ENCODE measurements at regions not wholly inside any gene's neighbourhood (a gene's known extent, or its start where the extent isn't known, plus 50 kb on each side); places are given as distances from the start of the nearest gene placed in this dataset.

DNA sequence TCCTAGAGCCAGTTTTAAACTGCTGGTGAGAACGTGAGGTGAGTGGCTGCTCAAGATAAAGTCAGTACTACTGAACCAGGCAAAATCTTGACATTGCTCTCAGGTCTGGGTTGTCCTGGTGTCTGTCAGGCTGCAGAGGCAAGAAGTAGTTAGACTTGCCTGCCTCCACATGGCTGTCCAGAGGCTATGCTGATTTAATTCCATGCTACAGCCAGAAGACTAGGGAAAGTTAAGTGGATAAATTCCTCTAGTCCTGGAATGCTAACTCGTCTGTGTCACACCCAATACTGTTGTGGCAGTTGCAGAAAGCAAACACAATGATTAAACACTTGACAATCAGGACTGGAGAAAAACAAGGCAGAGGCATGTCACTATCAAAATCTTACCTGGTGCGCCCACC is 118.9 kb downstream of the ACER2 start:
- Histone ChIP-seq H3K36me3 (ENCODE audit: insufficient read depth, low read length) (no peaks in the 10 kb centered on the region), H3K4me1 (ENCODE audit: insufficient read depth, low read length, poor library complexity, severe bottlenecking) (no peaks in the 10 kb centered on the region), H3K4me3 (ENCODE audit: low read depth, low read length, poor library complexity, severe bottlenecking) (no peak overlapping the region), H3K79me2 (ENCODE audit: insufficient read depth, low read depth, low read length) (no peaks in the 10 kb centered on the region), H3K9me3 (ENCODE audit: low read length) (no peaks in the 10 kb centered on the region), H4K20me1 (ENCODE audit: insufficient read depth, low read length) (no peaks in the 10 kb centered on the region), H3K27ac (ENCODE audit: low read depth, low read length, poor library complexity, severe bottlenecking) (no peak overlapping the region), H3K4me2 (ENCODE audit: low read length) (no peak overlapping the region), H3K9me2 (ENCODE audit: insufficient read depth, low read length) (no peaks in the 10 kb centered on the region), H2AFZ (ENCODE audit: low read length) (no peak overlapping the region)
- DNase-seq (ENCODE audit: low spot score) = no peak
- no peak for TF ChIP-seq EZH2phosphoT487 (IDR thresholded peaks at IDR 0.05; ENCODE audit: borderline replicate concordance, low read depth, low read length)
- TF ChIP-seq, protein P1, sequence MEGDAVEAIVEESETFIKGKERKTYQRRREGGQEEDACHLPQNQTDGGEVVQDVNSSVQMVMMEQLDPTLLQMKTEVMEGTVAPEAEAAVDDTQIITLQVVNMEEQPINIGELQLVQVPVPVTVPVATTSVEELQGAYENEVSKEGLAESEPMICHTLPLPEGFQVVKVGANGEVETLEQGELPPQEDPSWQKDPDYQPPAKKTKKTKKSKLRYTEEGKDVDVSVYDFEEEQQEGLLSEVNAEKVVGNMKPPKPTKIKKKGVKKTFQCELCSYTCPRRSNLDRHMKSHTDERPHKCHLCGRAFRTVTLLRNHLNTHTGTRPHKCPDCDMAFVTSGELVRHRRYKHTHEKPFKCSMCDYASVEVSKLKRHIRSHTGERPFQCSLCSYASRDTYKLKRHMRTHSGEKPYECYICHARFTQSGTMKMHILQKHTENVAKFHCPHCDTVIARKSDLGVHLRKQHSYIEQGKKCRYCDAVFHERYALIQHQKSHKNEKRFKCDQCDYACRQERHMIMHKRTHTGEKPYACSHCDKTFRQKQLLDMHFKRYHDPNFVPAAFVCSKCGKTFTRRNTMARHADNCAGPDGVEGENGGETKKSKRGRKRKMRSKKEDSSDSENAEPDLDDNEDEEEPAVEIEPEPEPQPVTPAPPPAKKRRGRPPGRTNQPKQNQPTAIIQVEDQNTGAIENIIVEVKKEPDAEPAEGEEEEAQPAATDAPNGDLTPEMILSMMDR (conservative IDR thresholded peaks at IDR 0.05; ENCODE audit: low read length) = no peak
- intact Hi-C loops (cut with micrococcal nuclease; ENCODE audit: unreplicated experiment) = no loop called here
- no TSS peak for BruUV-seq (replicated peaks)
- POLR2A ChIA-PET = no interaction called here
- CTCF ChIA-PET (ENCODE audit: unreplicated experiment) = no interaction called here

DNA sequence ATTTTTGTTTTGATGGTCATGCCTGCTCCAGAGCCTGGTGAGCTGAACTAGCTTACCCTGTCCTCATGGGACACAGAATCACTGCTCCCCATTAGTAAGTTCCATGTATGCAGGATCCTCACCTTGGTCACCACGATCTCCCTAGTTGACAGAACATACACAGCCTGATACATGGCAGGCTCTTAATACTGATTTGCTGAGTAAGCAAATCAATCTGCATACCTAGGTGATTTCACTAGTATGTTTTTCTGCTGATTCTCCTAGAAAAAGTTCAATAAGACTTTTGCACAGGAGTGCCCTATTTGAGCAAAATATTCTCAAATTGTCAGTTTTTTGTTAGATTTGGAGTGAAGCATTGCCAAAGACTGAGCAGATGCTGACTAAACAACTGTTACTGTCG is 113.7 kb downstream of the ACER2 start:
- Histone ChIP-seq H4K20me1 (ENCODE audit: insufficient read depth, low read length) (no peaks in the 10 kb centered on the region), H3K4me3 (ENCODE audit: low read depth, low read length, poor library complexity, severe bottlenecking) (no peak overlapping the region), H3K9me3 (ENCODE audit: low read length) (no peaks in the 10 kb centered on the region), H3K9me2 (ENCODE audit: insufficient read depth, low read length) (no peaks in the 10 kb centered on the region), H2AFZ (ENCODE audit: low read length) (no peak overlapping the region), H3K79me2 (ENCODE audit: insufficient read depth, low read depth, low read length) (no peaks in the 10 kb centered on the region), H3K27ac (ENCODE audit: low read depth, low read length, poor library complexity, severe bottlenecking) (no peak overlapping the region), H3K36me3 (ENCODE audit: insufficient read depth, low read length) (no peaks in the 10 kb centered on the region), H3K4me2 (ENCODE audit: low read length) (no peak overlapping the region), H3K4me1 (ENCODE audit: insufficient read depth, low read length, poor library complexity, severe bottlenecking) (no peaks in the 10 kb centered on the region)
- ChIA-PET CTCF (ENCODE audit: unreplicated experiment) (no interaction called here), POLR2A (no interaction called here)
- TF ChIP-seq, protein P1 (conservative IDR thresholded peaks at IDR 0.05; ENCODE audit: low read length) = no peak
- TF ChIP-seq EZH2phosphoT487 (IDR thresholded peaks at IDR 0.05; ENCODE audit: borderline replicate concordance, low read depth, low read length) = no peak
- no peak for DNase-seq (ENCODE audit: low spot score)
- no TSS peak for BruUV-seq (replicated peaks)
- intact Hi-C loops (cut with micrococcal nuclease; ENCODE audit: unreplicated experiment) = no loop called here

DNA sequence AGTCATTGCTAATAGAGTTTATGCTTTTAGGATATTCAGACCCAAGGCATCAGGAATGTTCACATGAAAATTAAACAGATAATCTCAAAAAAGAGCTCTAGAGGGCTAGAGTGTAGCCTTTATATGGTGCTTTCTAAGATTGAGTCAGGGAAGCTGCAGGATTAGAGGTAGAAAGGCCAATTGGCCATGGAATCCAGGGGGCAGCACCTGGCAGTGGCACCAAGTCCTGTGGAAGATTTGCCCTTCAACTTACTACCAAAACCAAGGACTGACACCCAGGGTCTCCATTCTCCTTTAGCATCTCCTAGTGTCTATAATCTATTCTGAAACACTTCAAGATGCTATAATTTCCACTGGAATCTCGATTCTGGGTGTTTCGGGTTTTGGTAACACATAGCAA is 112.4 kb downstream of the ACER2 start:
- no peaks in the 10 kb centered on the region for H4K20me1 ChIP-seq (ENCODE audit: insufficient read depth, low read length)
- no peaks in the 10 kb centered on the region for H3K79me2 ChIP-seq (ENCODE audit: insufficient read depth, low read depth, low read length)
- ChIA-PET CTCF (ENCODE audit: unreplicated experiment) (no interaction called here), POLR2A (no interaction called here)
- DNase-seq (ENCODE audit: low spot score) = no peak
- intact Hi-C loops (cut with micrococcal nuclease; ENCODE audit: unreplicated experiment) = no loop called here
- TF ChIP-seq, protein P1 (conservative IDR thresholded peaks at IDR 0.05; ENCODE audit: low read length) = no peak
- TF ChIP-seq EZH2phosphoT487 (IDR thresholded peaks at IDR 0.05; ENCODE audit: borderline replicate concordance, low read depth, low read length) = no peak
- H3K4me3 ChIP-seq (ENCODE audit: low read depth, low read length, poor library complexity, severe bottlenecking) = no peak overlapping the region
- H2AFZ ChIP-seq (ENCODE audit: low read length) = no peak overlapping the region
- no peak overlapping the region for H3K4me2 ChIP-seq (ENCODE audit: low read length)
- no peak overlapping the region for H3K27ac ChIP-seq (ENCODE audit: low read depth, low read length, poor library complexity, severe bottlenecking)
- H3K9me2 ChIP-seq (ENCODE audit: insufficient read depth, low read length) = no peaks in the 10 kb centered on the region
- H3K9me3 ChIP-seq (ENCODE audit: low read length) = no peaks in the 10 kb centered on the region
- H3K4me1 ChIP-seq (ENCODE audit: insufficient read depth, low read length, poor library complexity, severe bottlenecking) = no peaks in the 10 kb centered on the region
- no TSS peak for BruUV-seq (replicated peaks)
- no peaks in the 10 kb centered on the region for H3K36me3 ChIP-seq (ENCODE audit: insufficient read depth, low read length)

All from OCI-LY7 (cell line).